OCI-LY1 (cell line): ENCODE measurements at regions not wholly inside any gene's neighbourhood (a gene's known extent, or its start where the extent isn't known, plus 50 kb on each side); places are given as distances from the start of the nearest gene placed in this dataset.

Source experiments
- CTCF ChIP-seq: fragments of 200-600 bp; sonication (generic), shearing (Covaris generic); IDR thresholded peaks from 2 replicates; pipeline ENCODE4 v1.5.1; 2017; ENCODE audit warnings: mild to moderate bottlenecking, antibody characterized with exemption, low read length, moderate library complexity, mixed read lengths
- EZH2 ChIP-seq: fragments of 200-600 bp; sonication (generic), shearing (Covaris generic); IDR thresholded peaks from 2 replicates; pipeline ENCODE4 v1.8.0; 2017; ENCODE audit warnings: borderline replicate concordance, mixed run types, mild to moderate bottlenecking, antibody characterized with exemption, low read length, moderate library complexity, mixed read lengths

DNA sequence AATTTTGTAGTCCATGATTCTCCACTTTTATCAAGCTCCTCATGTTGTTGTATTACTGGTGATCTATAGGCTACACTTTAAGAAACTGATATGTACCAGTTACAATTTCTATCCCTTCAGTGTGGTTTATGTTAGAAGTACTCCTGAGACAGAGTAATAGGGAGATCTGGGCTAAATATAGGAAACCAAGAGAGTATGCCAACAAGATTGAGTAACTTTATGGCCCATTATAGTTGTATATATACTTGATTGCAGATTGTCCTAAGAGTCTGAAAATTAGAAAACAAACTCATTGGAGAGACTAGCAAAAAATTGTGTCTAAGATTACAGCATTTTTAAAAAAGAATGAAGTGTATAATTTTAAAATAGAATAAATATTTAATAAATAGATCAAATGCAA lies 605.6 kb downstream of the XIRP2 start:
- TF ChIP-seq CTCF (no peak), EZH2 (no peak)
